ENCODE measurements at regions not wholly inside any gene's neighbourhood (a gene's known extent, or its start where the extent isn't known, plus 50 kb on each side); places are given as distances from the start of the nearest gene placed in this dataset.

DNA sequence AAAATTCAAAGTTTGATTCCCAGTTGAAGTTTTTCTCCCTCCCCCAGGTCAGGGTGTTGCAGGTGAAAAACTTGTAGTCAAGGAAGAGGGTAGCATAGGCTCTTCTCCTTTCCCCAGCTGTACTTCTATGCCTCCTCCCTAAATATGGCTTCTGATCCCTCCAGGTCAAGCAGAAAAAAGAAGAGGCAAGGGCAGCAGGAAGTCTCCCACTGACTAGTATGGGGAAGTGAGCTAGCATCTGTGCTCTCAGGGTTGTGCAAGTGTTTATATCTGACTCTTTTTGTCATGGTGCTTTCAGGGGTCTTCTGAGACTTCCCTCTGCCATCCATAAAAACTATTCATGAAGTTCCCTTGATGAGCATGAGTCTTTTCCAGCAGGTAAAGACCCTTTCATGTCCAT, 76.0 kb downstream of the ATPSCKMT start:
- no peak for ATAC-seq (ENCODE audit: low FRiP score)
- TF ChIP-seq, protein P1, sequence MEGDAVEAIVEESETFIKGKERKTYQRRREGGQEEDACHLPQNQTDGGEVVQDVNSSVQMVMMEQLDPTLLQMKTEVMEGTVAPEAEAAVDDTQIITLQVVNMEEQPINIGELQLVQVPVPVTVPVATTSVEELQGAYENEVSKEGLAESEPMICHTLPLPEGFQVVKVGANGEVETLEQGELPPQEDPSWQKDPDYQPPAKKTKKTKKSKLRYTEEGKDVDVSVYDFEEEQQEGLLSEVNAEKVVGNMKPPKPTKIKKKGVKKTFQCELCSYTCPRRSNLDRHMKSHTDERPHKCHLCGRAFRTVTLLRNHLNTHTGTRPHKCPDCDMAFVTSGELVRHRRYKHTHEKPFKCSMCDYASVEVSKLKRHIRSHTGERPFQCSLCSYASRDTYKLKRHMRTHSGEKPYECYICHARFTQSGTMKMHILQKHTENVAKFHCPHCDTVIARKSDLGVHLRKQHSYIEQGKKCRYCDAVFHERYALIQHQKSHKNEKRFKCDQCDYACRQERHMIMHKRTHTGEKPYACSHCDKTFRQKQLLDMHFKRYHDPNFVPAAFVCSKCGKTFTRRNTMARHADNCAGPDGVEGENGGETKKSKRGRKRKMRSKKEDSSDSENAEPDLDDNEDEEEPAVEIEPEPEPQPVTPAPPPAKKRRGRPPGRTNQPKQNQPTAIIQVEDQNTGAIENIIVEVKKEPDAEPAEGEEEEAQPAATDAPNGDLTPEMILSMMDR (IDR thresholded peaks at IDR 0.05): no peak
- no peak for DNase-seq (ENCODE audit: low spot score)

- TF ChIP-seq, protein P1 (IDR thresholded peaks at IDR 0.05): no peak
- ATAC-seq (ENCODE audit: low FRiP score) (no peak), DNase-seq (ENCODE audit: low spot score) (no peak)
Observed at GRCh38 chr5:10172247-10172646, 77.4 kb downstream of the ATPSCKMT start.

GRCh38 chr5:10169359-10169758, 80.3 kb downstream of the ATPSCKMT start:
- ATAC-seq (ENCODE audit: low FRiP score): no peak
- DNase-seq (ENCODE audit: low spot score): no peak
- TF ChIP-seq, protein P1 (IDR thresholded peaks at IDR 0.05): no peak

DNA sequence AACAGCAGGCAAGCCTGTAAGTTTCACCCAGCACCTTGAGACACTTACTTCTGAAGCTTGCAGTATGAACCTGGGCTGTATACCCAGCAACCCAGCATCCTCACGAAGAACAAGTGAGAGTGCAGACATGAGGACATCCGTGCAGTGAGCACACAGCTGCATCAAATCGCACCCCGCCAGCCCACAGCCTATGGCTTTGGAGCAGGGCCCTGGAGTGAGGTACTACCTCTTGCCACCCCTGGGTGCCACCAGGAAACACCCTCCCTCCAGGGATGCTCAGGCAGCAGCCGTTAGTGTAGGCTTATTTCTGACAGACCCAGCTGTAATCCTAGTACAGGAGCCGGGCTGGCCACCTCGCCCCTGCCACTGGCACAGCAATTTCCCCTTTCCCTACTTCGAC, 81.4 kb downstream of the ATPSCKMT start:
- TF ChIP-seq, protein P1 (IDR thresholded peaks at IDR 0.05): no peak
- no peak for DNase-seq (ENCODE audit: low spot score)
- ATAC-seq (ENCODE audit: low FRiP score): no peak

- DNase-seq (ENCODE audit: low spot score): no peak
- TF ChIP-seq, protein P1 (IDR thresholded peaks at IDR 0.05): no peak
- ATAC-seq (ENCODE audit: low FRiP score): no peak
Observed at GRCh38 chr5:10167806-10168205, 81.9 kb downstream of the ATPSCKMT start.

- TF ChIP-seq, protein P1 (IDR thresholded peaks at IDR 0.05): no peak
- ATAC-seq (ENCODE audit: low FRiP score) (no peak), DNase-seq (ENCODE audit: low spot score) (no peak)
Observed at GRCh38 chr5:10166392-10166791, 83.3 kb downstream of the ATPSCKMT start.

GRCh38 chr5:10162468-10162867, 87.2 kb downstream of the ATPSCKMT start:
- ATAC-seq (ENCODE audit: low FRiP score): no peak
- no peak for DNase-seq (ENCODE audit: low spot score)
- TF ChIP-seq, protein P1 (IDR thresholded peaks at IDR 0.05): no peak

Data from omental fat pad (tissue), 3 donors.